A673 (cell line): ENCODE measurements at regions not wholly inside any gene's neighbourhood (a gene's known extent, or its start where the extent isn't known, plus 50 kb on each side); places are given as distances from the start of the nearest gene placed in this dataset.
"Not testable (repeated sequence)": the region's sequence is repeated elsewhere in the genome, so short reads cannot be mapped to it uniquely, and the experiment has no call there.

ENCODE experiments used
- BruUV-seq: library from RNA; stranded (reverse); fragments of 400-500 nt; replicated peaks from 2 replicates; lab custom pipeline; 2021; lab: Mats Ljungman, UMichigan
- CTCF ChIA-PET: fragments of 300-600 bp; sonication (Branson Sonifier 250); formaldehyde crosslinking; loops from one replicate; lab custom pipeline; 2022; ENCODE audit warnings: antibody characterized with exemption; lab: Charles Lee
- POLR2A ChIA-PET: fragments of 300-600 bp; sonication (Branson Sonifier 250); formaldehyde crosslinking; loops from one replicate; lab custom pipeline; 2022; ENCODE audit warnings: antibody characterized with exemption; ENCODE audit not compliant: low non-redundant PET; lab: Charles Lee
- DNase-seq: peaks from one replicate; pipeline ENCODE4 v3.0.0-alpha.2; 2015; ENCODE audit warnings: low spot score
- H3K27ac ChIP-seq: fragments of 200-600 bp; sonication (generic); 2 replicates; pipeline ENCODE4 v1.5.1; 2016; ENCODE audit warnings: mixed run types, low read depth, mild to moderate bottlenecking, mixed read lengths, antibody characterized with exemption, low read length; ENCODE audit not compliant: poor library complexity, severe bottlenecking
- H3K27me3 ChIP-seq: fragments of 200-600 bp; sonication (generic); replicated peaks from 2 replicates; pipeline ENCODE4 v1.6.1; 2017; ENCODE audit warnings: mixed run types, low read depth, mild to moderate bottlenecking, mixed read lengths, antibody characterized with exemption, low read length; ENCODE audit not compliant: insufficient read depth, poor library complexity
- H3K36me3 ChIP-seq: fragments of 200-600 bp; sonication (generic); 2 replicates; pipeline ENCODE4 v1.6.1; 2016; ENCODE audit warnings: mixed run types, mild to moderate bottlenecking, mixed read lengths, antibody characterized with exemption, low read length; ENCODE audit not compliant: insufficient read depth, poor library complexity, severe bottlenecking
- H3K4me1 ChIP-seq: fragments of 200-600 bp; sonication (generic); 2 replicates; pipeline ENCODE4 v1.6.1; 2017; ENCODE audit warnings: mixed run types, mild to moderate bottlenecking, mixed read lengths, antibody characterized with exemption, low read length; ENCODE audit not compliant: insufficient read depth, poor library complexity, severe bottlenecking
- H3K4me3 ChIP-seq: fragments of 200-600 bp; sonication (generic); 2 replicates; pipeline ENCODE4 v1.5.1; 2016; ENCODE audit warnings: low read depth, mixed run types, mild to moderate bottlenecking, mixed read lengths, low read length; ENCODE audit not compliant: poor library complexity, severe bottlenecking
- H3K9me3 ChIP-seq: fragments of 200-600 bp; sonication (generic); 2 replicates; pipeline ENCODE4 v1.6.1; 2016; ENCODE audit warnings: mixed run types, low read depth, mild to moderate bottlenecking, mixed read lengths, antibody characterized with exemption, low read length; ENCODE audit not compliant: poor library complexity, severe bottlenecking
- CTCF ChIP-seq: fragments of 300-800, 200-600 bp; sonication (generic); conservative IDR thresholded peaks from 2 replicates; pipeline ENCODE4 v1.5.1; 2017; ENCODE audit warnings: low read depth, mild to moderate bottlenecking, antibody characterized with exemption, low read length, moderate library complexity, mixed read lengths
- intact Hi-C: fragments of 100-400 bp; cut with micrococcal nuclease; formaldehyde crosslinking; loops from one replicate; pipeline ENCODE4 v1.10.0; 2022; ENCODE audit not compliant: unreplicated experiment

GRCh38 chr2:87469180-87470151 is 278.4 kb upstream of the PLGLB2 start:
- POLR2A ChIA-PET, H3K9me3 ChIP-seq, H3K27me3 ChIP-seq, H3K27ac ChIP-seq, H3K4me3 ChIP-seq, intact Hi-C loops, H3K36me3 ChIP-seq, DNase-seq, BruUV-seq, H3K4me1 ChIP-seq, CTCF ChIA-PET: not testable (repeated sequence)

- H3K4me3 ChIP-seq, intact Hi-C loops, DNase-seq, H3K36me3 ChIP-seq, H3K4me1 ChIP-seq, H3K27ac ChIP-seq, H3K9me3 ChIP-seq, H3K27me3 ChIP-seq, CTCF ChIA-PET, POLR2A ChIA-PET: not testable (repeated sequence)
- TSS peak; percentile 14 for BruUV-seq
These were observed 277.2 kb upstream of the PLGLB2 start for GRCh38 chr2:87470381-87471380.

GRCh38 chr2:87471478-87471877 is 276.4 kb upstream of the PLGLB2 start:
- BruUV-seq, DNase-seq, H3K27me3 ChIP-seq, H3K9me3 ChIP-seq, intact Hi-C loops, H3K4me1 ChIP-seq, H3K27ac ChIP-seq, H3K36me3 ChIP-seq, CTCF ChIA-PET, POLR2A ChIA-PET, H3K4me3 ChIP-seq: not testable (repeated sequence)

- H3K27ac ChIP-seq, POLR2A ChIA-PET, H3K9me3 ChIP-seq, H3K4me1 ChIP-seq, H3K4me3 ChIP-seq, CTCF ChIA-PET, H3K36me3 ChIP-seq, H3K27me3 ChIP-seq, DNase-seq, intact Hi-C loops, BruUV-seq: not testable (repeated sequence)
- 0 out of 2 replicates have a peak, but pooled peaks have one; percentile 20 for TF ChIP-seq CTCF
These were observed 271.5 kb upstream of the PLGLB2 start for GRCh38 chr2:87476223-87476872.

GRCh38 chr2:87476936-87477335 is 271.0 kb upstream of the PLGLB2 start:
- intact Hi-C loops, DNase-seq, H3K27ac ChIP-seq, H3K9me3 ChIP-seq, H3K4me1 ChIP-seq, H3K27me3 ChIP-seq, POLR2A ChIA-PET, CTCF ChIA-PET, BruUV-seq, H3K36me3 ChIP-seq, H3K4me3 ChIP-seq: not testable (repeated sequence)

- H3K4me3 ChIP-seq, intact Hi-C loops, H3K4me1 ChIP-seq, BruUV-seq, H3K27me3 ChIP-seq, DNase-seq, POLR2A ChIA-PET, CTCF ChIA-PET, H3K27ac ChIP-seq, H3K9me3 ChIP-seq, H3K36me3 ChIP-seq: not testable (repeated sequence)
These were observed 270.0 kb upstream of the PLGLB2 start for GRCh38 chr2:87477669-87478428.
